ENCODE measurements at regions not wholly inside any gene's neighbourhood (a gene's known extent, or its start where the extent isn't known, plus 50 kb on each side); places are given as distances from the start of the nearest gene placed in this dataset.

- Histone ChIP-seq H3K9me3 (no peaks in the 10 kb centered on the region), H3F3A (replicated peaks; ENCODE audit: insufficient read depth) (no peaks in the 10 kb centered on the region), H3K36me3 (replicated peaks in 1 of 2; ENCODE audit: control insufficient read depth in 1 of 2, insufficient read depth in 2 of 2, low read length in 1 of 2) (no peaks in the 10 kb centered on the region), H3K27ac (ENCODE audit: low read depth in 2 of 2, low read length in 1 of 2) (no peak overlapping the region), H3K4me3 (ENCODE audit: low read depth in 2 of 2, low read length in 1 of 2) (no peak overlapping the region), H3K27me3 (ENCODE audit: insufficient read depth) (no peaks in the 10 kb centered on the region), H4K20me1 (ENCODE audit: insufficient read depth) (no peaks in the 10 kb centered on the region), H3K4me2 (no peak overlapping the region), H3K79me2 (ENCODE audit: insufficient read depth) (no peaks in the 10 kb centered on the region), H3K9ac (no peak overlapping the region), H2AFZ (ENCODE audit: low read depth) (no peak overlapping the region), H3K4me1 (ENCODE audit: control insufficient read depth in 1 of 2, insufficient read depth in 2 of 2, low read depth in 1 of 2, low read length in 1 of 2) (no peaks in the 10 kb centered on the region), H3K9me2 (no peaks in the 10 kb centered on the region)
- CTCF ChIA-PET: interaction anchor here (0.8 kb wide), 1 partner anchor 13 kb away, joined by 3 read pairs; no protein-coding TSS in a partner anchor
- TF ChIP-seq GABPA (IDR thresholded peaks at IDR 0.05; ENCODE audit: low read depth) (no peak), SIN3A (IDR thresholded peaks at IDR 0.05; ENCODE audit: borderline replicate concordance, low read depth, low read length) (no peak), RCOR1 (IDR thresholded peaks at IDR 0.05; ENCODE audit: low read length) (no peak), JUND (IDR thresholded peaks at IDR 0.05) (no peak), ELF1 (IDR thresholded peaks at IDR 0.05) (no peak), POLR2AphosphoS5 (IDR thresholded peaks at IDR 0.05; ENCODE audit: low read depth, low read length) (no peak), TCF12 (IDR thresholded peaks at IDR 0.05) (no peak), FOSL2 (IDR thresholded peaks at IDR 0.05; ENCODE audit: borderline replicate concordance, low read depth) (no peak), SMC3 (IDR thresholded peaks at IDR 0.05; ENCODE audit: low read depth, low read length) (no peak), NFIC (IDR thresholded peaks at IDR 0.05; ENCODE audit: borderline replicate concordance) (no peak), REST (IDR thresholded peaks at IDR 0.05; ENCODE audit: low read depth, low read length) (no peak), NRF1 (IDR thresholded peaks at IDR 0.05; ENCODE audit: low read depth, low read length) (no peak), RAD21 (IDR thresholded peaks at IDR 0.05; ENCODE audit: low read length) (no peak), CHD2 (IDR thresholded peaks at IDR 0.05; ENCODE audit: low read length, partially characterized antibody) (no peak)
- 36% methylated on average over 5 of the region's 5 CpGs for WGBS (ENCODE audit: low lambda C conversion rate)
- POLR2A ChIA-PET: no interaction called here
- no peak for DNase-seq
Measured at GRCh38 chr2:33764551-33764950, 165.5 kb upstream of the FAM98A start.

DNA sequence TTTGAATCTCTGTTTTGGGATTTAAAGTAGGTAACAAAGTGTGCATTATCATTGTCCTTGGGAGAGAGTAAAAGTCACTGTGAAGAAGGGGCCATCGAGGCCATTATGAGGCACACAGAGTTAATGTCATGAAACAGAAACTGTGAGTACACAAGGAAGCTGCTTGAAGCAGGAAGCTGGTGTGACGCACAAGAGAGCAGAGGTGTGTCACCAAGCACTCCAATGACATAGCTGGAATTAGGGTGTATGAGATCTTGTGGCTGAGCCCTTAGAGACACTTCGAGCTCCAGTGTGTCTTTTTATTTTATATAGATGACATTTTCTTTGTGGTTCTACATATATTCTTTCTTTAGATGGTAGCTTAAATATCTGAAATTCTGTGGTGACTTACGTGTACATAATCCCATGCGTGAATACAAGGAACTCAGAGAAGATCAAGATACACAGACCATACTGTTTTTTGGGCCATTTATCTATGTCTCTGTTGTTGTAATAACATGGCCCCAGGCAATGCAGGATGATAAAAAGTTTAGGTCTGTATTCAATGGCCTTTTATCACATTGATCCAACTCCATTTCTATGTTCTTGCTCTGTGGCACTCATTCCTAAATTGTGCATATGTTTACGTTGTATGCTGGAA, 164.7 kb upstream of the FAM98A start:
- CTCF ChIA-PET: interaction anchor here (0.8 to 1.1 kb wide), 2 partner anchors 14 to 90 kb away, joined by 3 to 4 read pairs; no protein-coding TSS in a partner anchor
- no peaks in the 10 kb centered on the region for H3K4me1 ChIP-seq (ENCODE audit: control insufficient read depth in 1 of 2, insufficient read depth in 2 of 2, low read depth in 1 of 2, low read length in 1 of 2)
- H3K27me3 ChIP-seq (ENCODE audit: insufficient read depth): no peaks in the 10 kb centered on the region
- H3K4me2 ChIP-seq: no peak overlapping the region
- DNase-seq: no peak
- H3F3A ChIP-seq (replicated peaks; ENCODE audit: insufficient read depth): no peaks in the 10 kb centered on the region
- no peaks in the 10 kb centered on the region for H3K79me2 ChIP-seq (ENCODE audit: insufficient read depth)
- POLR2A ChIA-PET: no interaction called here
- 27% methylated on average over 6 of the region's 6 CpGs for WGBS (ENCODE audit: low lambda C conversion rate)
- no peak overlapping the region for H2AFZ ChIP-seq (ENCODE audit: low read depth)
- H3K27ac ChIP-seq (ENCODE audit: low read depth in 2 of 2, low read length in 1 of 2): no peak overlapping the region
- H3K9ac ChIP-seq: no peak overlapping the region
- no peaks in the 10 kb centered on the region for H3K36me3 ChIP-seq (replicated peaks in 1 of 2; ENCODE audit: control insufficient read depth in 1 of 2, insufficient read depth in 2 of 2, low read length in 1 of 2)
- no peaks in the 10 kb centered on the region for H4K20me1 ChIP-seq (ENCODE audit: insufficient read depth)
- H3K9me2 ChIP-seq: no peaks in the 10 kb centered on the region
- no peaks in the 10 kb centered on the region for H3K9me3 ChIP-seq
- no peak overlapping the region for H3K4me3 ChIP-seq (ENCODE audit: low read depth in 2 of 2, low read length in 1 of 2)
- TF ChIP-seq POLR2AphosphoS5 (IDR thresholded peaks at IDR 0.05; ENCODE audit: low read depth, low read length): no peak
- TF ChIP-seq NFIC (IDR thresholded peaks at IDR 0.05; ENCODE audit: borderline replicate concordance): no peak
- no peak for TF ChIP-seq RXRA (IDR thresholded peaks at IDR 0.05; ENCODE audit: borderline replicate concordance, low read depth)
- no peak for TF ChIP-seq GABPA (IDR thresholded peaks at IDR 0.05; ENCODE audit: low read depth)
- no peak for TF ChIP-seq EZH2phosphoT487 (IDR thresholded peaks at IDR 0.05; ENCODE audit: borderline replicate concordance, low read depth)
- TF ChIP-seq EP300 (IDR thresholded peaks at IDR 0.05; ENCODE audit: borderline replicate concordance in 1 of 2, low read depth in 1 of 2, low read length in 1 of 2): no peak
- no peak for TF ChIP-seq SMC3 (IDR thresholded peaks at IDR 0.05; ENCODE audit: low read depth, low read length)
- TF ChIP-seq MXI1 (IDR thresholded peaks at IDR 0.05; ENCODE audit: low read depth, low read length): no peak
- TF ChIP-seq FOSL2 (IDR thresholded peaks at IDR 0.05; ENCODE audit: borderline replicate concordance, low read depth): no peak
- TF ChIP-seq MEF2A (IDR thresholded peaks at IDR 0.05; ENCODE audit: borderline replicate concordance, low read depth): no peak
- no peak for TF ChIP-seq CHD2 (IDR thresholded peaks at IDR 0.05; ENCODE audit: low read length, partially characterized antibody)
- TF ChIP-seq ELF1 (IDR thresholded peaks at IDR 0.05): no peak
- TF ChIP-seq FOXJ3 (CRISPR knock-in tag; IDR thresholded peaks at IDR 0.05): no peak
- TF ChIP-seq TCF12 (IDR thresholded peaks at IDR 0.05): no peak

Measured in SK-N-SH (cell line).